GM21717 (cell line): ENCODE measurements at regions not wholly inside any gene's neighbourhood (a gene's known extent, or its start where the extent isn't known, plus 50 kb on each side); places are given as distances from the start of the nearest gene placed in this dataset.

ENCODE experiments used
- ATAC-seq: cut with Tn5 transposase; IDR thresholded peaks from one replicate; pipeline ENCODE4 v1.9.1; 2021; ENCODE audit warnings: mild to moderate bottlenecking, moderate library complexity; ENCODE audit not compliant: unreplicated experiment

- peak; percentile 62 for ATAC-seq
These were observed 60.0 kb upstream of the BTN3A2 start for GRCh38 chr6:26304797-26305640.

GRCh38 chr6:26305641-26305969 is 59.4 kb upstream of the BTN3A2 start:
- no peak for ATAC-seq

GRCh38 chr6:26306232-26306631 is 58.8 kb upstream of the BTN3A2 start:
- no peak for ATAC-seq

GRCh38 chr6:26307850-26308249 is 57.1 kb upstream of the BTN3A2 start:
- no peak for ATAC-seq

GRCh38 chr6:26309731-26310142 is 55.3 kb upstream of the BTN3A2 start:
- no peak for ATAC-seq

GRCh38 chr6:26311012-26311384 is 54.0 kb upstream of the BTN3A2 start:
- no peak for ATAC-seq

GRCh38 chr6:26311385-26312095 is 53.5 kb upstream of the BTN3A2 start:
- ATAC-seq, result no peak

GRCh38 chr6:26312096-26312463 is 52.9 kb upstream of the BTN3A2 start:
- ATAC-seq, result no peak

- ATAC-seq, result peak; percentile 46
These were observed 52.2 kb upstream of the BTN3A2 start for GRCh38 chr6:26312501-26313397.
